Tibial nerve (tissue), 4 donors: ENCODE measurements at regions not wholly inside any gene's neighbourhood (a gene's known extent, or its start where the extent isn't known, plus 50 kb on each side); places are given as distances from the start of the nearest gene placed in this dataset.

Experiments used
- DNase-seq, 2 donors: peaks; one replicate each; pipeline ENCODE4 v3.0.0-alpha.2; 2019; ENCODE audit warnings: low spot score in 2 of 2
- H3K27ac ChIP-seq, 4 donors: fragments of 200-600 bp; sonication (generic) in 3 of 4; one replicate each; pipeline ENCODE4 v1.5.1; 2017 to 2019; ENCODE audit warnings: mild to moderate bottlenecking in 1 of 4
- H3K27me3 ChIP-seq, 2 donors: fragments of 200-600 bp; sonication (generic) in 1 of 2; one replicate each; pipeline versions ENCODE4 v1.5.1 to v1.6.0; 2017 to 2019
- H3K36me3 ChIP-seq, 3 donors: fragments of 200-600 bp; sonication (generic); one replicate each; pipeline ENCODE4 v1.5.1; 2018 to 2019
- H3K4me1 ChIP-seq, 4 donors: fragments of 200-600 bp; sonication (generic) in 3 of 4; one replicate each; pipeline ENCODE4 v1.5.1; 2017 to 2019
- H3K4me3 ChIP-seq, 4 donors: fragments of 200-600 bp; sonication (generic) in 3 of 4; one replicate each; pipeline ENCODE4 v1.5.1; 2017 to 2019; ENCODE audit warnings: mild to moderate bottlenecking in 1 of 4, moderate library complexity in 1 of 4
- H3K9me3 ChIP-seq, 4 donors: fragments of 200-600 bp; sonication (generic) in 3 of 4; one replicate each; pipeline ENCODE4 v1.5.1; 2017 to 2019
- CTCF ChIP-seq, 5 experiments: fragments of 200-600 bp in 3 of 5; fragments of 450-650 bp in 2 of 5; sonication (generic) in 3 of 5; IDR thresholded peaks; one replicate each; pipeline ENCODE4 v1.5.1; 2016 to 2019; ENCODE audit warnings: antibody characterized with exemption in 5 of 5, mild to moderate bottlenecking in 3 of 5, moderate library complexity in 2 of 5
- EP300 ChIP-seq, 2 donors: sonication (generic); formaldehyde crosslinking; IDR thresholded peaks; one replicate each; pipeline ENCODE4 v1.6.1; 2017; ENCODE audit warnings: antibody characterized with exemption in 2 of 2, mild to moderate bottlenecking in 1 of 2
- POLR2A ChIP-seq, 2 donors: fragments of 450-650 bp; IDR thresholded peaks; one replicate each; pipeline ENCODE4 v1.6.1; 2017; ENCODE audit warnings: antibody characterized with exemption in 2 of 2, mild to moderate bottlenecking in 2 of 2, moderate library complexity in 2 of 2
- WGBS, 2 donors: methylation state at CpG; one replicate each; pipeline ENCODE4 v1.1.5; 2018; 5-methylcytosine and 5-hydroxymethylcytosine counted together

DNA sequence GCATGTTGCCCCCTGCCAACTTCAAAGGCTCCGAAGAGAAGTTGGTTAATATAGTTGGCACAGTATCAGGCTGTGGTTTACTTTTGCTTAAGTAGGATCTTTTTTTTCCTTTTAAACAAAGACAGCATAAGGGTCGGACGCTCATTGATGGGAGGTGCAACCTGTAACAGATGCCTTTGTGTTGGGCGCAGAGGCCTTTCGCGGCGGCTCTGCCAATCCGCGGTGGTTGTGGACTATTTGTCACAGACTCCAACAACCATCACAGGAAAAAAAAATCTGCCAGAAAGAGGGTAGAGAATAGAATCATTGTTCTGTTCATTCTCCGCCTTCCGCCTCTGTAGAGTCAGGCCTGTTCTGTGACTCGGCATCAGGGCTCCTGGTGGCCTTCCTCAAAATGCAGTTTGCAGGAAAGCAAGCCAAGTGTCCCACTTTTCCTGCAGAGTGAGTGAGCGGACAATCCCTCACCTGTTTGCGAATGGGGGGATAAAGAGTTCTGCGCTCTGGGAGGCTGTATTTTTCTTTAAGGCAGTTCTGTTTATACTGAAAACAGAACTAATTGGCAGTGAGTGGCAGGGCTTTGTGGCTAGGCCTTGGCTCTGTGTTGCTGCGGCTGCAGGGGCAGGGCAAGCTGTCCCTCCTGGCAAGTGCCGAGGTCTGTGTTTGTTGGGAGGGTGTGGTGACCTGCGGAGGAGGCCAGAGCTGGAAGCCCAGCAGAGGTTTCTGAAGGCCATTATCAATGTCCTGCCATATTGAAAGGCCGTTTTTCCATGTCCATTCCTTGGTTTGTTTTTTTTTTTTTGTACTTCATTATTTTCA lies 83.0 kb upstream of the PIWIL1 start:
- DNase-seq, result no peak
- no peaks in the 10 kb centered on the region for H3K27me3 ChIP-seq
- H3K9me3 ChIP-seq, result peaks cover 0 to 21% (median 0%) of the 10 kb centered on the region in 4 donors
- H3K36me3 ChIP-seq, result no peaks in the 10 kb centered on the region
- WGBS, 2 donors, result 51 to 64% methylated on average over 19 of the region's 19 CpGs
- peak overlapping the region in 2 of 4 donors; percentile 28 to 49 for H3K27ac ChIP-seq
- no peaks in the 10 kb centered on the region for H3K4me1 ChIP-seq
- TF ChIP-seq POLR2A (IDR thresholded peaks at IDR 0.05) (no peak), CTCF (IDR thresholded peaks at IDR 0.05) (no peak), EP300 (IDR thresholded peaks at IDR 0.05) (no peak)
- no peak overlapping the region for H3K4me3 ChIP-seq

DNA sequence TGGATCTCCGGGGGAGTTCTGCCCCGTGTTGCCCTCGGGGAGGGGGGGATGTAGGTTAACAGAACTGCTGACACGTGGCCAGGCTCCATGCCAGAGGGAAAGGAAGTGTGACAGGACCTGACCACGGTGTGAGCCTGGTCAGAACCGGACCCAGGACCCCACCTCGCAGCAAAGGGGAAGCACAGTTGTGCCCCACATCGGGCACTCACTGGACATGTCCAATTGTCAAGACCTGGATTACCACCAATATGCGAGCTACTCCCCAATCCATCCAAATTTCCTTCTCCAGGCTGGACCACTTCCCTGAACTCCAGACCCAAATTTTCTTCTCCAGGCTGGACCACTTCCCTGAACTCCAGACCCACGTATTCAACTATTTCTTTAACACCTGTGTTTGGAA lies 78.8 kb upstream of the PIWIL1 start:
- no peak overlapping the region for H3K4me3 ChIP-seq
- WGBS, 2 donors, result 76 to 80% methylated on average over 10 of the region's 10 CpGs
- TF ChIP-seq POLR2A (IDR thresholded peaks at IDR 0.05), result no peak
- no peak for TF ChIP-seq CTCF (IDR thresholded peaks at IDR 0.05)
- TF ChIP-seq EP300 (IDR thresholded peaks at IDR 0.05), result no peak
- H3K4me1 ChIP-seq, result no peaks in the 10 kb centered on the region
- DNase-seq, result no peak
- no peak overlapping the region for H3K27ac ChIP-seq
- no peaks in the 10 kb centered on the region for H3K27me3 ChIP-seq
- H3K9me3 ChIP-seq, result peaks cover 0 to 16% (median 0%) of the 10 kb centered on the region in 4 donors
- H3K36me3 ChIP-seq, result no peaks in the 10 kb centered on the region

- Histone ChIP-seq H3K4me3 (no peak overlapping the region), H3K4me1 (no peaks in the 10 kb centered on the region), H3K27ac (no peak overlapping the region), H3K36me3 (no peaks in the 10 kb centered on the region), H3K27me3 (no peaks in the 10 kb centered on the region), H3K9me3 (peaks cover 0 to 9% (median 0%) of the 10 kb centered on the region in 4 donors)
- WGBS, 2 donors, result 93 to 94% methylated on average over 5 of the region's 5 CpGs
- TF ChIP-seq EP300 (IDR thresholded peaks at IDR 0.05) (no peak), POLR2A (IDR thresholded peaks at IDR 0.05) (no peak), CTCF (IDR thresholded peaks at IDR 0.05) (no peak)
- DNase-seq, result no peak
Measured at GRCh38 chr12:130263025-130263424, 74.7 kb upstream of the PIWIL1 start.

DNA sequence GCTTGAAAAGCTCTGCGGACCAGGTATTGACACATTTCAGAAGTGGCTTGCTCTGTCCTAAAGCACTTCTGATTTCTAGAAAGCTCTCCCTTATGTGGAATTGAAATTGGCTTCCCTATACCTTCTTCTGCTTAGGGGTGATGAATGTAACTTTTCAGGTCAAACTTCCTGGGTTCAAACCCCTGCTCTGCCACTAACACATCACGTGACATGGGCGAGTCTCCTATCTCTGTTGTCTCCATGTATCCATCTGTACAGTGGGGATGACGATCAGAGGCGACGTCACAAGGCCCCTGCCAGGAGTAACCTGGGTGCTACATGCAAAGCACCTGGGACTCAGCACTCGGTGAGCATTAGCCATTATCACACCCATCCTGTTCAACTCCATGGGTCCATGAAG lies 73.7 kb upstream of the PIWIL1 start:
- DNase-seq, result no peak
- Histone ChIP-seq H3K9me3 (peaks cover 0 to 4% (median 0%) of the 10 kb centered on the region in 4 donors), H3K4me3 (no peak overlapping the region), H3K27ac (no peak overlapping the region), H3K36me3 (no peaks in the 10 kb centered on the region), H3K27me3 (no peaks in the 10 kb centered on the region), H3K4me1 (no peaks in the 10 kb centered on the region)
- TF ChIP-seq CTCF (IDR thresholded peaks at IDR 0.05) (no peak), POLR2A (IDR thresholded peaks at IDR 0.05) (no peak)
- WGBS, 2 donors, result 87 to 90% methylated on average over 7 of the region's 7 CpGs

DNA sequence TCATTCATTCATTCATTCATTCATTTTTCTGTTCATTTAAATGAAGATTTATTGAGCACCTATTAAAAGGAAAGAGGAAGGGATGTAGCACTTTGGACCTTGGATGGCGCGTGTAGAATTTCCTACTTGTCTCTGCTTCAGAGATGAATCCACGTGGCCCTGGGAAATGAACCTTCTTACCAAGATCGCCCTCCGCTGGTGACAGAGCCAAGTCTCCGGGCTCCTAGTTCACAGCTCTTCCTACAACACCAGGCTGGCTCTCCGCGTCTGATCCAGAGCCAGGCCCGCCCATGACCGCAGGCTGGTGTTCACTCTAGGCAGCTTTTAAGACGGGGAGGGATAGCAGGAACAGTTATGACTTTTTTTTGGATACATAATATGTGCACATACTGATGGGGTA lies 70.9 kb upstream of the PIWIL1 start:
- H3K27ac ChIP-seq, result no peak overlapping the region
- DNase-seq, result no peak
- WGBS, 2 donors, result 47% methylated on average over 11 of the region's 11 CpGs
- no peaks in the 10 kb centered on the region for H3K36me3 ChIP-seq
- no peak overlapping the region for H3K4me3 ChIP-seq
- no peak for TF ChIP-seq EP300 (IDR thresholded peaks at IDR 0.05)
- TF ChIP-seq CTCF (IDR thresholded peaks at IDR 0.05), result no peak
- no peak for TF ChIP-seq POLR2A (IDR thresholded peaks at IDR 0.05)
- H3K9me3 ChIP-seq, result no peaks in the 10 kb centered on the region
- no peaks in the 10 kb centered on the region for H3K4me1 ChIP-seq
- H3K27me3 ChIP-seq, result no peaks in the 10 kb centered on the region
